ENCODE measurements at regions not wholly inside any gene's neighbourhood (a gene's known extent, or its start where the extent isn't known, plus 50 kb on each side); places are given as distances from the start of the nearest gene placed in this dataset.

GRCh38 chr5:105947461-105947860 lies 1723.3 kb downstream of the EFNA5 start:
- H3K27ac ChIP-seq (ENCODE audit: low read depth, low read length): no peak overlapping the region
- no peaks in the 10 kb centered on the region for H4K20me1 ChIP-seq (ENCODE audit: insufficient read depth)
- no peak for ATAC-seq
- TF ChIP-seq EGR1 (IDR thresholded peaks at IDR 0.05; ENCODE audit: low read depth) (no peak), POLR2AphosphoS5 (IDR thresholded peaks at IDR 0.05; ENCODE audit: low read depth, low read length) (no peak), CTCF (IDR thresholded peaks at IDR 0.05 in 2 of 3, conservative IDR thresholded peaks at IDR 0.05 in 1 of 3; ENCODE audit: borderline replicate concordance in 1 of 3, insufficient read depth in 1 of 3, low read depth in 2 of 3, low read length in 2 of 3) (no peak), ELF1 (IDR thresholded peaks at IDR 0.05; ENCODE audit: borderline replicate concordance, low read depth) (no peak), POLR2A (IDR thresholded peaks at IDR 0.05; ENCODE audit: borderline replicate concordance, extremely low read depth, insufficient read depth, insufficient read length) (no peak), YY1 (IDR thresholded peaks at IDR 0.05; ENCODE audit: extremely low read depth, insufficient replicate concordance, low read depth, low read length) (no peak), SP1 (IDR thresholded peaks at IDR 0.05; ENCODE audit: low read depth) (no peak), EZH2 (IDR thresholded peaks at IDR 0.05) (no peak), FOSL1 (IDR thresholded peaks at IDR 0.05; ENCODE audit: low read depth) (no peak), RAD21 (IDR thresholded peaks at IDR 0.05; ENCODE audit: low read depth) (no peak)
- TF ChIP-seq, protein P1, sequence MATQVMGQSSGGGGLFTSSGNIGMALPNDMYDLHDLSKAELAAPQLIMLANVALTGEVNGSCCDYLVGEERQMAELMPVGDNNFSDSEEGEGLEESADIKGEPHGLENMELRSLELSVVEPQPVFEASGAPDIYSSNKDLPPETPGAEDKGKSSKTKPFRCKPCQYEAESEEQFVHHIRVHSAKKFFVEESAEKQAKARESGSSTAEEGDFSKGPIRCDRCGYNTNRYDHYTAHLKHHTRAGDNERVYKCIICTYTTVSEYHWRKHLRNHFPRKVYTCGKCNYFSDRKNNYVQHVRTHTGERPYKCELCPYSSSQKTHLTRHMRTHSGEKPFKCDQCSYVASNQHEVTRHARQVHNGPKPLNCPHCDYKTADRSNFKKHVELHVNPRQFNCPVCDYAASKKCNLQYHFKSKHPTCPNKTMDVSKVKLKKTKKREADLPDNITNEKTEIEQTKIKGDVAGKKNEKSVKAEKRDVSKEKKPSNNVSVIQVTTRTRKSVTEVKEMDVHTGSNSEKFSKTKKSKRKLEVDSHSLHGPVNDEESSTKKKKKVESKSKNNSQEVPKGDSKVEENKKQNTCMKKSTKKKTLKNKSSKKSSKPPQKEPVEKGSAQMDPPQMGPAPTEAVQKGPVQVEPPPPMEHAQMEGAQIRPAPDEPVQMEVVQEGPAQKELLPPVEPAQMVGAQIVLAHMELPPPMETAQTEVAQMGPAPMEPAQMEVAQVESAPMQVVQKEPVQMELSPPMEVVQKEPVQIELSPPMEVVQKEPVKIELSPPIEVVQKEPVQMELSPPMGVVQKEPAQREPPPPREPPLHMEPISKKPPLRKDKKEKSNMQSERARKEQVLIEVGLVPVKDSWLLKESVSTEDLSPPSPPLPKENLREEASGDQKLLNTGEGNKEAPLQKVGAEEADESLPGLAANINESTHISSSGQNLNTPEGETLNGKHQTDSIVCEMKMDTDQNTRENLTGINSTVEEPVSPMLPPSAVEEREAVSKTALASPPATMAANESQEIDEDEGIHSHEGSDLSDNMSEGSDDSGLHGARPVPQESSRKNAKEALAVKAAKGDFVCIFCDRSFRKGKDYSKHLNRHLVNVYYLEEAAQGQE (IDR thresholded peaks at IDR 0.05; ENCODE audit: low read depth): no peak
- no peaks in the 10 kb centered on the region for H3K36me3 ChIP-seq (ENCODE audit: control insufficient read depth in 1 of 2, insufficient read depth in 2 of 2, low read length in 2 of 2)
- no peaks in the 10 kb centered on the region for H3K27me3 ChIP-seq (ENCODE audit: insufficient read depth, low read length)
- no peak overlapping the region for H3K4me2 ChIP-seq (ENCODE audit: low read length)
- no peak overlapping the region for H2AFZ ChIP-seq (ENCODE audit: low read depth, low read length, poor library complexity, severe bottlenecking)
- H3K4me1 ChIP-seq (ENCODE audit: control insufficient read depth in 1 of 2, insufficient read depth in 2 of 2, low read length in 2 of 2): no peaks in the 10 kb centered on the region
- RAD21 ChIA-PET (ENCODE audit: low non-redundant PET in 1 of 2, low total read pairs in 2 of 2, uncharacterized antibody in 2 of 2, unreplicated experiment in 2 of 2): no interaction called here
- H3K9ac ChIP-seq (ENCODE audit: low read length): no peak overlapping the region
- no peak for DNase-seq (ENCODE audit: low read depth, low spot score)
- BruUV-seq (replicated peaks): no TSS peak
- H3K9me2 ChIP-seq (ENCODE audit: insufficient read depth): no peaks in the 10 kb centered on the region
- no peaks in the 10 kb centered on the region for H3K9me3 ChIP-seq (ENCODE audit: control insufficient read depth in 1 of 2, insufficient read depth in 1 of 2, low read depth in 1 of 2, low read length in 2 of 2)
- no peak overlapping the region for H3K4me3 ChIP-seq (replicated peaks in 1 of 2; ENCODE audit: low read depth in 1 of 2, low read length in 2 of 2)
- intact Hi-C loops (cut with micrococcal nuclease): no loop called here
- POLR2A ChIA-PET: no interaction called here
- CTCF ChIA-PET: no interaction called here
- no peaks in the 10 kb centered on the region for H3K79me2 ChIP-seq (ENCODE audit: insufficient read depth, low read length)

Measured in HCT116 (cell line).